ENCODE measurements at regions not wholly inside any gene's neighbourhood (a gene's known extent, or its start where the extent isn't known, plus 50 kb on each side); places are given as distances from the start of the nearest gene placed in this dataset.

- no peak overlapping the region for H3K4me3 ChIP-seq (ENCODE audit: low read length)
- no peak for TF ChIP-seq CTCF (conservative IDR thresholded peaks at IDR 0.05; ENCODE audit: low read depth, low read length)
- no peak for DNase-seq (ENCODE audit: low read depth)
Observed at GRCh38 chrX:45718676-45719075, 518.0 kb upstream of the DIPK2B start.

- DNase-seq (ENCODE audit: low read depth), result no peak
- no peak overlapping the region for H3K4me3 ChIP-seq (ENCODE audit: low read length)
- TF ChIP-seq CTCF (conservative IDR thresholded peaks at IDR 0.05; ENCODE audit: low read depth, low read length), result no peak
Observed at GRCh38 chrX:45716750-45717149, 516.1 kb upstream of the DIPK2B start.

GRCh38 chrX:45715748-45716147 lies 515.1 kb upstream of the DIPK2B start:
- no peak overlapping the region for H3K4me3 ChIP-seq (ENCODE audit: low read length)
- no peak for TF ChIP-seq CTCF (conservative IDR thresholded peaks at IDR 0.05; ENCODE audit: low read depth, low read length)
- DNase-seq (ENCODE audit: low read depth), result no peak

- TF ChIP-seq CTCF (conservative IDR thresholded peaks at IDR 0.05; ENCODE audit: low read depth, low read length), result no peak
- DNase-seq (ENCODE audit: low read depth), result no peak
- no peak overlapping the region for H3K4me3 ChIP-seq (ENCODE audit: low read length)
Observed at GRCh38 chrX:45714866-45715265, 514.2 kb upstream of the DIPK2B start.

GRCh38 chrX:45712067-45712466 lies 511.4 kb upstream of the DIPK2B start:
- DNase-seq (ENCODE audit: low read depth), result no peak
- TF ChIP-seq CTCF (conservative IDR thresholded peaks at IDR 0.05; ENCODE audit: low read depth, low read length), result no peak
- no peak overlapping the region for H3K4me3 ChIP-seq (ENCODE audit: low read length)

- TF ChIP-seq CTCF (conservative IDR thresholded peaks at IDR 0.05; ENCODE audit: low read depth, low read length), result no peak
Observed at GRCh38 chrX:45711231-45711630, 510.6 kb upstream of the DIPK2B start.

GRCh38 chrX:45710081-45710801 lies 509.6 kb upstream of the DIPK2B start:
- no peak overlapping the region for H3K4me3 ChIP-seq (ENCODE audit: low read length)
- no peak for TF ChIP-seq CTCF (conservative IDR thresholded peaks at IDR 0.05; ENCODE audit: low read depth, low read length)
- DNase-seq (ENCODE audit: low read depth), result no peak

More at GRCh38 chrX:45711231-45711630, 510.6 kb upstream of the DIPK2B start:
- DNase-seq (ENCODE audit: low read depth), result no peak
- no peak overlapping the region for H3K4me3 ChIP-seq (ENCODE audit: low read length)
